IMR-90 (cell line): ENCODE measurements at regions not wholly inside any gene's neighbourhood (a gene's known extent, or its start where the extent isn't known, plus 50 kb on each side); places are given as distances from the start of the nearest gene placed in this dataset.

Experiments used
- ATAC-seq: fragments of 200-7000 bp; cut with Tn5 transposase; 2 replicates; pipeline ENCODE4 v1.9.1; 2020; ENCODE audit warnings: low read depth, mild to moderate bottlenecking, moderate library complexity
- BruUV-seq: library from RNA; stranded (reverse); fragments of 400-500 nt; replicated peaks from 2 replicates; lab custom pipeline; 2021; lab: Mats Ljungman, UMichigan
- CTCF ChIA-PET: fragments of 300-600 bp; formaldehyde crosslinking; extraction: SDS; loops from one replicate; lab custom pipeline; 2021; ENCODE audit warnings: antibody characterized with exemption; lab: Yijun Ruan, JAX
- POLR2A ChIA-PET: fragments of 300-600 bp; sonication (Branson Sonifier 250); formaldehyde crosslinking; loops from one replicate; lab custom pipeline; 2022; ENCODE audit warnings: antibody characterized with exemption; ENCODE audit not compliant: unreplicated experiment; lab: Charles Lee
- DNase-seq: peaks from one replicate; pipeline ENCODE4 v3.0.0; 2013
- H2AFZ ChIP-seq: replicated peaks from 2 replicates; pipeline ENCODE3; 2013; ENCODE audit warnings: low read length, mild to moderate bottlenecking; ENCODE audit not compliant: poor library complexity
- H2AK5ac ChIP-seq: 2 replicates; pipeline ENCODE4 v1.6.1; 2013; ENCODE audit warnings: low read depth, low read length, inconsistent platforms
- H2AK9ac ChIP-seq: replicated peaks from 2 replicates; pipeline ENCODE3; 2013; ENCODE audit warnings: mild to moderate bottlenecking, low read depth, low read length, moderate library complexity; ENCODE audit not compliant: poor library complexity
- H2BK120ac ChIP-seq: 2 replicates; pipeline ENCODE4 v1.6.1; 2013; ENCODE audit warnings: low read depth, low read length, inconsistent platforms
- H2BK15ac ChIP-seq: 3 replicates; pipeline ENCODE4 v1.6.1; 2013; ENCODE audit warnings: low read depth, low read length, inconsistent platforms
- H2BK20ac ChIP-seq: 2 replicates; pipeline ENCODE4 v1.6.1; 2013; ENCODE audit warnings: low read depth, mild to moderate bottlenecking, inconsistent platforms, low read length, moderate library complexity
- H2BK5ac ChIP-seq: 2 replicates; pipeline ENCODE4 v1.6.1; 2013; ENCODE audit warnings: mild to moderate bottlenecking, low read depth, low read length, inconsistent platforms; ENCODE audit not compliant: poor library complexity, severe bottlenecking
- H3K14ac ChIP-seq: replicated peaks from 2 replicates; pipeline ENCODE4 v1.6.1; 2013; ENCODE audit warnings: low read depth, low read length, inconsistent platforms
- H3K18ac ChIP-seq: 2 replicates; pipeline ENCODE4 v1.6.1; 2013; ENCODE audit warnings: low read depth, low read length, control low read depth
- H3K23ac ChIP-seq: 2 replicates; pipeline ENCODE4 v1.6.1; 2013; ENCODE audit warnings: low read depth, low read length, inconsistent platforms
- H3K27ac ChIP-seq: 2 replicates; pipeline ENCODE4 v1.5.1; 2013; ENCODE audit warnings: mild to moderate bottlenecking, control low read depth, low read length; ENCODE audit not compliant: insufficient read depth
- H3K27me3 ChIP-seq: 2 replicates; pipeline ENCODE4 v1.6.1; 2013; ENCODE audit warnings: low read length; ENCODE audit not compliant: control insufficient read depth, insufficient read depth
- H3K36me3 ChIP-seq: 2 replicates; pipeline ENCODE4 v1.6.1; 2013; ENCODE audit warnings: low read length, mixed read lengths; ENCODE audit not compliant: control insufficient read depth, insufficient read depth
- H3K4ac ChIP-seq: 2 replicates; pipeline ENCODE4 v1.6.1; 2013; ENCODE audit warnings: low read depth, low read length, inconsistent platforms
- H3K4me1 ChIP-seq: 2 replicates; pipeline ENCODE4 v1.6.1; 2013; ENCODE audit warnings: low read length, mixed read lengths; ENCODE audit not compliant: control insufficient read depth, insufficient read depth
- H3K4me2 ChIP-seq: 2 replicates; pipeline ENCODE4 v1.6.1; 2013; ENCODE audit warnings: low read depth, mild to moderate bottlenecking, control low read depth, low read length, moderate library complexity
- H3K4me3 ChIP-seq: 2 replicates; pipeline ENCODE4 v1.5.1; 2013; ENCODE audit warnings: low read depth, mild to moderate bottlenecking, control low read depth, low read length, moderate library complexity; ENCODE audit not compliant: insufficient read depth
- H3K56ac ChIP-seq: 2 replicates; pipeline ENCODE4 v1.6.1; 2013; ENCODE audit warnings: low read length, inconsistent platforms; ENCODE audit not compliant: insufficient read depth; ENCODE audit errors: extremely low read depth
- H3K79me1 ChIP-seq, 2 experiments: 2 replicates each; pipeline ENCODE4 v1.6.1; 2013; ENCODE audit warnings: low read length in 2 of 2, inconsistent platforms in 1 of 2, low read depth in 1 of 2
- H3K9ac ChIP-seq: 2 replicates; pipeline ENCODE4 v1.6.1; 2013; ENCODE audit warnings: low read depth, low read length, control low read depth
- H3K9me1 ChIP-seq: 2 replicates; pipeline ENCODE4 v1.6.1; 2013; ENCODE audit warnings: low read length, inconsistent platforms; ENCODE audit not compliant: insufficient read depth
- H3K9me3 ChIP-seq: 2 replicates; pipeline ENCODE4 v1.6.1; 2013; ENCODE audit warnings: low read length; ENCODE audit not compliant: control insufficient read depth, insufficient read depth
- H4K20me1 ChIP-seq: 2 replicates; pipeline ENCODE4 v1.6.1; 2013; ENCODE audit warnings: low read length, inconsistent platforms; ENCODE audit not compliant: insufficient read depth
- H4K5ac ChIP-seq: 2 replicates; pipeline ENCODE4 v1.6.1; 2013; ENCODE audit warnings: mild to moderate bottlenecking, low read depth, low read length, control low read depth
- H4K8ac ChIP-seq, 2 experiments: 2 replicates each; pipeline ENCODE4 v1.6.1; 2013; ENCODE audit warnings: low read depth in 2 of 2, low read length in 2 of 2, control low read depth in 1 of 2, inconsistent platforms in 1 of 2
- H4K91ac ChIP-seq: 2 replicates; pipeline ENCODE4 v1.6.1; 2013; ENCODE audit warnings: low read depth, low read length, inconsistent platforms; ENCODE audit not compliant: insufficient read depth
- BHLHE40 ChIP-seq: fragments of 150-350 bp; IDR thresholded peaks from 2 replicates; pipeline ENCODE4 v1.6.1; 2016; ENCODE audit warnings: mild to moderate bottlenecking, low read depth, low read length
- CEBPB ChIP-seq: IDR thresholded peaks from 2 replicates; pipeline ENCODE4 v1.6.1; 2012; ENCODE audit warnings: low read depth, low read length, improper control_type of control experiment
- FOS ChIP-seq: fragments of 150-350 bp; IDR thresholded peaks from 2 replicates; pipeline ENCODE4 v1.6.1; 2016; ENCODE audit warnings: low read depth, low read length
- MAFK ChIP-seq: IDR thresholded peaks from 2 replicates; pipeline ENCODE4 v1.6.1; 2012; ENCODE audit warnings: low read depth, low read length, improper control_type of control experiment
- MAZ ChIP-seq: IDR thresholded peaks from 2 replicates; pipeline ENCODE4 v1.6.1; 2012; ENCODE audit warnings: low read depth, mild to moderate bottlenecking, low read length, improper control_type of control experiment, moderate library complexity, borderline replicate concordance
- NFE2L2 ChIP-seq: fragments of 150-350 bp; IDR thresholded peaks from 2 replicates; pipeline ENCODE4 v1.6.1; 2016; ENCODE audit warnings: low read depth, mild to moderate bottlenecking, low read length
- POLR2A ChIP-seq: IDR thresholded peaks from 2 replicates; pipeline ENCODE4 v1.6.1; 2012; ENCODE audit warnings: mild to moderate bottlenecking, low read depth, low read length
- RCOR1 ChIP-seq: IDR thresholded peaks from 2 replicates; pipeline ENCODE4 v1.6.1; 2012; ENCODE audit warnings: mild to moderate bottlenecking, low read length, improper control_type of control experiment; ENCODE audit not compliant: insufficient replicate concordance
- RFX5 ChIP-seq: IDR thresholded peaks from 2 replicates; pipeline ENCODE4 v1.8.0; 2012; ENCODE audit warnings: low read depth, mild to moderate bottlenecking, low read length, moderate library complexity
- WGBS, 2 experiments: methylation state at CpG; one replicate each; pipeline versions ENCODE4 v1.1.5 to v1.1.7; 2013; ENCODE audit warnings: missing lambda C conversion rate in 2 of 2; ENCODE audit not compliant: insufficient read length in 1 of 2; ENCODE audit errors: extremely low coverage in 2 of 2; 5-methylcytosine and 5-hydroxymethylcytosine counted together
- dilution Hi-C: fragments of 300-500 bp; cut with HindIII; formaldehyde crosslinking; loops from one replicate; pipeline ENCODE4 v1.14.3; 2018; ENCODE audit warnings: low sequenced_read_pairs; ENCODE audit not compliant: unreplicated experiment
- in situ Hi-C: fragments of 300-500 bp; cut with MboI; formaldehyde crosslinking; loops from 3 replicates; pipeline ENCODE4 v1.14.3; 2019; ENCODE audit warnings: low sequenced_read_pairs, inconsistent platforms, mixed read lengths
- intact Hi-C: fragments of 100-400 bp; cut with micrococcal nuclease; formaldehyde crosslinking; loops from 2 replicates; pipeline ENCODE4 v1.10.0; 2022
- TF ChIP-seq, protein P1 (sequence below): fragments of 150-350 bp; IDR thresholded peaks from 2 replicates; pipeline ENCODE4 v1.6.1; 2017; ENCODE audit warnings: mild to moderate bottlenecking, antibody characterized with exemption, low read length, low read depth
- TF ChIP-seq, protein P2 (sequence below): fragments of 150-350 bp; IDR thresholded peaks from 2 replicates; pipeline ENCODE4 v1.6.1; 2016; ENCODE audit warnings: low read depth, mild to moderate bottlenecking, low read length, moderate library complexity, borderline replicate concordance
- TF ChIP-seq, protein P3 (sequence below): conservative IDR thresholded peaks from 2 replicates; pipeline ENCODE4 v1.5.1; 2012; ENCODE audit warnings: mild to moderate bottlenecking, low read depth, low read length, improper control_type of control experiment

DNA sequence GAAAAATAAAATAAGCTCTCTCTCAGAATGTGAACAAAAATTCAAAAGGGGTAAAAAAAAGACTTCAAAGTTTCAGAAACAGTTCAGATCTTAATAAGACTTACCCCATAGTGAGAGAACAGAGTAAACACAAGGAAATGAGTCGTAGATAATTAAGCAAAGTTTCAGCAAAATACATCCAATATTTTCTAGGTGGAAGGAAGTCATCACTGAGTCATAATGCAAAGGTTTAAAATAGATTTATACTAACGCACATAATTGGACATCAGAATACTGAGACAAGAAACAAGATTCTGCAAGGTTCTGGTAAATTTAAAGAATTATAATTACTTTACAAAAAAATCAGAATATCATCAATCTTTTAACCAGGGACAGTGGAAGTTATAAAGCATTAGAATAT, 1370.7 kb upstream of the ATXN8OS start:
- DNase-seq: no peak
- H4K91ac ChIP-seq: no peak overlapping the region
- H3K14ac ChIP-seq: no peak overlapping the region
- no peak overlapping the region for H2AK5ac ChIP-seq
- H3K27ac ChIP-seq: no peak overlapping the region
- H4K20me1 ChIP-seq: no peaks in the 10 kb centered on the region
- no peak overlapping the region for H2AFZ ChIP-seq
- H2BK20ac ChIP-seq: no peak overlapping the region
- no peaks in the 10 kb centered on the region for H3K36me3 ChIP-seq
- H4K5ac ChIP-seq: no peak overlapping the region
- TF ChIP-seq BHLHE40: no peak
- TF ChIP-seq, protein P1, sequence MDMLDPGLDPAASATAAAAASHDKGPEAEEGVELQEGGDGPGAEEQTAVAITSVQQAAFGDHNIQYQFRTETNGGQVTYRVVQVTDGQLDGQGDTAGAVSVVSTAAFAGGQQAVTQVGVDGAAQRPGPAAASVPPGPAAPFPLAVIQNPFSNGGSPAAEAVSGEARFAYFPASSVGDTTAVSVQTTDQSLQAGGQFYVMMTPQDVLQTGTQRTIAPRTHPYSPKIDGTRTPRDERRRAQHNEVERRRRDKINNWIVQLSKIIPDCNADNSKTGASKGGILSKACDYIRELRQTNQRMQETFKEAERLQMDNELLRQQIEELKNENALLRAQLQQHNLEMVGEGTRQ: no peak
- TF ChIP-seq, protein P2, sequence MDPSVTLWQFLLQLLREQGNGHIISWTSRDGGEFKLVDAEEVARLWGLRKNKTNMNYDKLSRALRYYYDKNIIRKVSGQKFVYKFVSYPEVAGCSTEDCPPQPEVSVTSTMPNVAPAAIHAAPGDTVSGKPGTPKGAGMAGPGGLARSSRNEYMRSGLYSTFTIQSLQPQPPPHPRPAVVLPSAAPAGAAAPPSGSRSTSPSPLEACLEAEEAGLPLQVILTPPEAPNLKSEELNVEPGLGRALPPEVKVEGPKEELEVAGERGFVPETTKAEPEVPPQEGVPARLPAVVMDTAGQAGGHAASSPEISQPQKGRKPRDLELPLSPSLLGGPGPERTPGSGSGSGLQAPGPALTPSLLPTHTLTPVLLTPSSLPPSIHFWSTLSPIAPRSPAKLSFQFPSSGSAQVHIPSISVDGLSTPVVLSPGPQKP: no peak
- no peak for TF ChIP-seq MAZ
- TF ChIP-seq MAFK: no peak
- TF ChIP-seq, protein P3, sequence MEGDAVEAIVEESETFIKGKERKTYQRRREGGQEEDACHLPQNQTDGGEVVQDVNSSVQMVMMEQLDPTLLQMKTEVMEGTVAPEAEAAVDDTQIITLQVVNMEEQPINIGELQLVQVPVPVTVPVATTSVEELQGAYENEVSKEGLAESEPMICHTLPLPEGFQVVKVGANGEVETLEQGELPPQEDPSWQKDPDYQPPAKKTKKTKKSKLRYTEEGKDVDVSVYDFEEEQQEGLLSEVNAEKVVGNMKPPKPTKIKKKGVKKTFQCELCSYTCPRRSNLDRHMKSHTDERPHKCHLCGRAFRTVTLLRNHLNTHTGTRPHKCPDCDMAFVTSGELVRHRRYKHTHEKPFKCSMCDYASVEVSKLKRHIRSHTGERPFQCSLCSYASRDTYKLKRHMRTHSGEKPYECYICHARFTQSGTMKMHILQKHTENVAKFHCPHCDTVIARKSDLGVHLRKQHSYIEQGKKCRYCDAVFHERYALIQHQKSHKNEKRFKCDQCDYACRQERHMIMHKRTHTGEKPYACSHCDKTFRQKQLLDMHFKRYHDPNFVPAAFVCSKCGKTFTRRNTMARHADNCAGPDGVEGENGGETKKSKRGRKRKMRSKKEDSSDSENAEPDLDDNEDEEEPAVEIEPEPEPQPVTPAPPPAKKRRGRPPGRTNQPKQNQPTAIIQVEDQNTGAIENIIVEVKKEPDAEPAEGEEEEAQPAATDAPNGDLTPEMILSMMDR: no peak
- no peak for TF ChIP-seq NFE2L2
- no peak for TF ChIP-seq CEBPB
- TF ChIP-seq FOS: no peak
- TF ChIP-seq POLR2A: no peak
- no peak for TF ChIP-seq RFX5
- no peak for TF ChIP-seq RCOR1
- no peak overlapping the region for H3K23ac ChIP-seq
- H3K18ac ChIP-seq: no peak overlapping the region
- H3K4me2 ChIP-seq: no peak overlapping the region
- WGBS, 2 experiments: no CpG with 5 or more reads among the region's 2 CpGs
- in situ Hi-C loops (no loop called here), dilution Hi-C loops (no loop called here), intact Hi-C loops (no loop called here)
- H2AK9ac ChIP-seq: no peak overlapping the region
- ATAC-seq: no peak
- no peaks in the 10 kb centered on the region for H3K9me1 ChIP-seq
- H3K4ac ChIP-seq: no peak overlapping the region
- no TSS peak for BruUV-seq
- ChIA-PET POLR2A (no interaction called here), CTCF (no interaction called here)
- H3K9ac ChIP-seq: no peak overlapping the region
- H2BK120ac ChIP-seq: no peak overlapping the region
- no peak overlapping the region for H4K8ac ChIP-seq
- no peak overlapping the region for H3K56ac ChIP-seq
- H3K27me3 ChIP-seq: no peaks in the 10 kb centered on the region
- no peak overlapping the region for H3K4me3 ChIP-seq
- no peaks in the 10 kb centered on the region for H3K4me1 ChIP-seq
- no peak overlapping the region for H2BK15ac ChIP-seq
- no peak overlapping the region for H2BK5ac ChIP-seq
- H3K79me1 ChIP-seq: no peaks in the 10 kb centered on the region
- no peaks in the 10 kb centered on the region for H3K9me3 ChIP-seq
